Stomach (tissue), 4 donors: ENCODE measurements at regions not wholly inside any gene's neighbourhood (a gene's known extent, or its start where the extent isn't known, plus 50 kb on each side); places are given as distances from the start of the nearest gene placed in this dataset.

ENCODE experiments used
- CTCF ChIP-seq, 7 experiments: fragments of 450-650 bp in 4 of 7; fragments of 200-600 bp in 3 of 7; sonication (generic) in 3 of 7; IDR thresholded peaks; one replicate each; pipeline ENCODE4 v1.5.1; 2016 to 2019; ENCODE audit warnings: antibody characterized with exemption in 7 of 7, control low read depth in 2 of 7, mild to moderate bottlenecking in 1 of 7
- EP300 ChIP-seq: sonication (generic); formaldehyde crosslinking; IDR thresholded peaks from one replicate; pipeline ENCODE4 v1.6.1; 2017; ENCODE audit warnings: antibody characterized with exemption
- POLR2A ChIP-seq, 4 donors: fragments of 450-650 bp; IDR thresholded peaks; one replicate each; pipeline ENCODE4 v1.6.1; 2016; ENCODE audit warnings: antibody characterized with exemption in 4 of 4, control low read depth in 2 of 4, mild to moderate bottlenecking in 1 of 4, moderate library complexity in 1 of 4
- POLR2AphosphoS5 ChIP-seq, 3 donors: sonication (generic); formaldehyde crosslinking; IDR thresholded peaks; one replicate each; pipeline ENCODE4 v1.6.1; 2016; ENCODE audit warnings: antibody characterized with exemption in 3 of 3

GRCh38 chr4:10877076-10877475 lies 192.5 kb upstream of the CLNK start:
- TF ChIP-seq POLR2A (IDR thresholded peaks at IDR 0.05) = no peak
- TF ChIP-seq CTCF (IDR thresholded peaks at IDR 0.05) = no peak
- TF ChIP-seq POLR2AphosphoS5 (IDR thresholded peaks at IDR 0.05) = no peak
- TF ChIP-seq EP300 = no peak
